CD4-positive, alpha-beta T cell (primary cell): ENCODE measurements at regions not wholly inside any gene's neighbourhood (a gene's known extent, or its start where the extent isn't known, plus 50 kb on each side); places are given as distances from the start of the nearest gene placed in this dataset.

Experiments used
- ATAC-seq: fragments of 200-7000 bp; cut with Tn5 transposase; one replicate; pipeline ENCODE4 v1.10.0; 2022; ENCODE audit warnings: mild to moderate bottlenecking; ENCODE audit not compliant: poor library complexity
- CTCF ChIA-PET: fragments of 350-600 bp; sonication (Branson Sonifier 250); formaldehyde crosslinking; loops from one replicate; lab custom pipeline; 2021; ENCODE audit warnings: antibody characterized with exemption, inconsistent platforms; lab: Charles Lee
- POLR2A ChIA-PET: fragments of 350-600 bp; sonication (Branson Sonifier 250); formaldehyde crosslinking; loops from one replicate; lab custom pipeline; 2021; ENCODE audit warnings: antibody characterized with exemption, inconsistent platforms; lab: Charles Lee
- DNase-seq, 14 experiments: peaks; one replicate each; pipeline ENCODE4 v3.0.0-alpha.2; 2013 to 2020; ENCODE audit warnings: mixed read lengths in 2 of 14
- H3K27ac ChIP-seq, 2 donors: one replicate each; pipeline versions ENCODE4 v1.5.1 to v1.7.0; 2013; ENCODE audit warnings: low read length in 2 of 2, low read depth in 1 of 2, mild to moderate bottlenecking in 1 of 2
- H3K27me3 ChIP-seq, 2 experiments: 1 replicate in 1 of 2; 2 replicates in 1 of 2; pipeline versions ENCODE4 v1.6.1 to v1.7.0; 2013; ENCODE audit warnings: low read length in 2 of 2, control low read depth in 1 of 2, mild to moderate bottlenecking in 1 of 2, moderate library complexity in 1 of 2; ENCODE audit not compliant: insufficient read depth in 2 of 2, control insufficient read depth in 1 of 2
- H3K36me3 ChIP-seq: one replicate; pipeline ENCODE4 v1.6.1; 2013; ENCODE audit warnings: low read length, control low read depth; ENCODE audit not compliant: insufficient read depth
- H3K4me1 ChIP-seq: one replicate; pipeline ENCODE4 v1.6.1; 2013; ENCODE audit warnings: low read length, control low read depth; ENCODE audit not compliant: insufficient read depth
- H3K4me3 ChIP-seq: one replicate; pipeline ENCODE4 v1.5.1; 2013; ENCODE audit warnings: mild to moderate bottlenecking, low read length, moderate library complexity
- H3K9me3 ChIP-seq, 2 experiments: 1 replicate in 1 of 2; 2 replicates in 1 of 2; pipeline versions ENCODE4 v1.6.1 to v1.7.0; 2013; ENCODE audit warnings: low read length in 2 of 2, mild to moderate bottlenecking in 2 of 2, control low read depth in 1 of 2, moderate library complexity in 1 of 2; ENCODE audit not compliant: control insufficient read depth in 1 of 2, insufficient read depth in 1 of 2
- H3K27ac Mint-ChIP-seq: one replicate; pipeline ENCODE4 v1.8.0; 2020; ENCODE audit warnings: mixed read lengths
- H3K27me3 Mint-ChIP-seq: one replicate; pipeline ENCODE4 v1.8.0; 2021; ENCODE audit warnings: mixed read lengths
- H3K36me3 Mint-ChIP-seq: one replicate; pipeline ENCODE4 v1.8.0; 2021; ENCODE audit warnings: low read depth, mixed read lengths
- H3K4me1 Mint-ChIP-seq: one replicate; pipeline ENCODE4 v1.8.0; 2021; ENCODE audit warnings: low read depth, mixed read lengths
- H3K4me3 Mint-ChIP-seq: one replicate; pipeline ENCODE4 v1.8.0; 2020; ENCODE audit warnings: mild to moderate bottlenecking, mixed read lengths
- H3K9me3 Mint-ChIP-seq: one replicate; pipeline ENCODE4 v1.8.0; 2020; ENCODE audit warnings: mixed read lengths
- CTCF ChIP-seq: fragments of 200-600 bp; IDR thresholded peaks from one replicate; pipeline ENCODE4 v1.8.0; 2022; ENCODE audit warnings: antibody characterized with exemption, mild to moderate bottlenecking
- intact Hi-C, 2 experiments: fragments of 100-400 bp; cut with DNase I in 1 of 2; cut with micrococcal nuclease in 1 of 2; formaldehyde crosslinking; loops; one replicate each; pipeline versions ENCODE4 v1.15.1 to v1.9.0; 2023 to 2025; cut with DNase I, micrococcal nuclease

GRCh38 chr2:65501836-65502235, 69.4 kb upstream of the SPRED2 start:
- POLR2A ChIA-PET: no interaction called here
- Mint-ChIP-seq H3K4me3 (no peak overlapping the region), H3K27ac (no peak overlapping the region), H3K4me1 (no peaks in the 10 kb centered on the region), H3K27me3 (peaks cover 4% of the 10 kb centered on the region), H3K36me3 (no peaks in the 10 kb centered on the region), H3K9me3 (no peaks in the 10 kb centered on the region)
- H3K27me3 ChIP-seq: no peaks in the 10 kb centered on the region
- H3K4me1 ChIP-seq: no peaks in the 10 kb centered on the region
- no peak for DNase-seq
- CTCF ChIA-PET: interaction anchor here (0.7 kb wide), 1 partner anchor 529 kb away, joined by 3 read pairs; no protein-coding TSS in a partner anchor
- no peak overlapping the region for H3K4me3 ChIP-seq
- no peak overlapping the region for H3K27ac ChIP-seq
- no peaks in the 10 kb centered on the region for H3K36me3 ChIP-seq
- no peak for TF ChIP-seq CTCF
- H3K9me3 ChIP-seq: no peaks in the 10 kb centered on the region
- ATAC-seq: no peak
- intact Hi-C loops: no loop called here

GRCh38 chr2:65501074-65501473, 68.7 kb upstream of the SPRED2 start:
- Histone ChIP-seq H3K4me3 (no peak overlapping the region), H3K36me3 (no peaks in the 10 kb centered on the region), H3K27me3 (no peaks in the 10 kb centered on the region), H3K9me3 (no peaks in the 10 kb centered on the region), H3K4me1 (no peaks in the 10 kb centered on the region), H3K27ac (no peak overlapping the region)
- DNase-seq: no peak
- H3K27ac Mint-ChIP-seq: no peak overlapping the region
- peaks cover 4% of the 10 kb centered on the region for H3K27me3 Mint-ChIP-seq
- H3K4me1 Mint-ChIP-seq: no peaks in the 10 kb centered on the region
- no peak for TF ChIP-seq CTCF
- H3K9me3 Mint-ChIP-seq: no peaks in the 10 kb centered on the region
- intact Hi-C loops: no loop called here
- ATAC-seq: no peak
- H3K4me3 Mint-ChIP-seq: no peak overlapping the region
- POLR2A ChIA-PET: no interaction called here
- no peaks in the 10 kb centered on the region for H3K36me3 Mint-ChIP-seq
- CTCF ChIA-PET: interaction anchor here (0.7 kb wide), 1 partner anchor 528 kb away, joined by 3 read pairs; no protein-coding TSS in a partner anchor

- Histone ChIP-seq H3K4me3 (no peak overlapping the region), H3K9me3 (no peaks in the 10 kb centered on the region), H3K36me3 (no peaks in the 10 kb centered on the region), H3K27ac (no peak overlapping the region), H3K4me1 (no peaks in the 10 kb centered on the region), H3K27me3 (no peaks in the 10 kb centered on the region)
- peaks cover 4% of the 10 kb centered on the region for H3K27me3 Mint-ChIP-seq
- ChIA-PET CTCF (no interaction called here), POLR2A (no interaction called here)
- intact Hi-C loops: no loop called here
- no peak for ATAC-seq
- no peaks in the 10 kb centered on the region for H3K36me3 Mint-ChIP-seq
- no peak for DNase-seq
- TF ChIP-seq CTCF: no peak
- H3K4me3 Mint-ChIP-seq: no peak overlapping the region
- no peaks in the 10 kb centered on the region for H3K4me1 Mint-ChIP-seq
- H3K27ac Mint-ChIP-seq: no peak overlapping the region
- H3K9me3 Mint-ChIP-seq: no peaks in the 10 kb centered on the region
These were observed 68.1 kb upstream of the SPRED2 start for GRCh38 chr2:65500310-65501040.
